HL-60/S4 treated with phorbol 12-myristate 13-acetate at 8.2 ng/mL for 4 days and 3 days (cell line): ENCODE measurements at regions not wholly inside any gene's neighbourhood (a gene's known extent, or its start where the extent isn't known, plus 50 kb on each side); places are given as distances from the start of the nearest gene placed in this dataset.
"Not testable (repeated sequence)": the region's sequence is repeated elsewhere in the genome, so short reads cannot be mapped to it uniquely, and the experiment has no call there.

ENCODE experiments used
- in situ Hi-C: fragments of 300-500 bp; cut with MboI; formaldehyde crosslinking; loops from 2 replicates; pipeline ENCODE4 v1.15.0; 2022; ENCODE audit warnings: low sequenced_read_pairs

- in situ Hi-C loops = no loop called here
These were observed 111.7 kb downstream of the GGTLC2 start for GRCh38 chr22:22756109-22756508.

DNA sequence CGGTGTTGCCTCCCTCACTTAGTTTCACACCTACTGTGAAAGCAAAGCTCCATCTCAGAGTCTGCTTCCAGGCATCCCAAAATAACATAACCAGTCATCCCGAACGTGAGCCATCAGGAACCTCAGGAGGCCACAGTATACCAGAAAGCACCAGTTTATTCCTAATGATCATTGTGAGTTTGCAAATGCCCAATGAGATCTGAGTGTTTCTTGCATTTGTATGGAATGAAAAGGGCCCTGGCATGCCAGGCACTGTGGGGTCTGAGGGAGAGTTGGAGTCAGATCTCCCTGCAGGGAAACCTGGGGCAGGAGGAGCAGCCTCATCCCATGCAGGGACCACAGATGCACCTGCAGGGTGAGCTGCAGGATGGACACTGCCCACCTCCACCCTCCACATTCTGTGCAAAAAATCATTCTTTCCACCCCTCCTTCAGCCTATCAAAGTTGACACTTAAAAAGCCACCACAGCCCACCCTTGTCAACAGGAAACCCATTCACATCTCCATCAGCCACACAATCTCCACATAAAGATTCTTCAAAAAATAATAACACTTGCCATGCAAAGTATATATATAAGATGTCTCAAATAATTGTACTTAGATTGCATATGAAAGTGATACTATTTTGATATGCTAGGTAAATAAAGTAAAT is 112.3 kb downstream of the GGTLC2 start:
- in situ Hi-C loops = not testable (repeated sequence)

GRCh38 chr22:22758101-22758807 is 113.8 kb downstream of the GGTLC2 start:
- in situ Hi-C loops = not testable (repeated sequence)

GRCh38 chr22:22759371-22759770 is 115.0 kb downstream of the GGTLC2 start:
- in situ Hi-C loops = no loop called here

- in situ Hi-C loops = no loop called here
These were observed 115.6 kb downstream of the GGTLC2 start for GRCh38 chr22:22759889-22760546.

GRCh38 chr22:22761606-22761962 is 117.2 kb downstream of the GGTLC2 start:
- in situ Hi-C loops = no loop called here

DNA sequence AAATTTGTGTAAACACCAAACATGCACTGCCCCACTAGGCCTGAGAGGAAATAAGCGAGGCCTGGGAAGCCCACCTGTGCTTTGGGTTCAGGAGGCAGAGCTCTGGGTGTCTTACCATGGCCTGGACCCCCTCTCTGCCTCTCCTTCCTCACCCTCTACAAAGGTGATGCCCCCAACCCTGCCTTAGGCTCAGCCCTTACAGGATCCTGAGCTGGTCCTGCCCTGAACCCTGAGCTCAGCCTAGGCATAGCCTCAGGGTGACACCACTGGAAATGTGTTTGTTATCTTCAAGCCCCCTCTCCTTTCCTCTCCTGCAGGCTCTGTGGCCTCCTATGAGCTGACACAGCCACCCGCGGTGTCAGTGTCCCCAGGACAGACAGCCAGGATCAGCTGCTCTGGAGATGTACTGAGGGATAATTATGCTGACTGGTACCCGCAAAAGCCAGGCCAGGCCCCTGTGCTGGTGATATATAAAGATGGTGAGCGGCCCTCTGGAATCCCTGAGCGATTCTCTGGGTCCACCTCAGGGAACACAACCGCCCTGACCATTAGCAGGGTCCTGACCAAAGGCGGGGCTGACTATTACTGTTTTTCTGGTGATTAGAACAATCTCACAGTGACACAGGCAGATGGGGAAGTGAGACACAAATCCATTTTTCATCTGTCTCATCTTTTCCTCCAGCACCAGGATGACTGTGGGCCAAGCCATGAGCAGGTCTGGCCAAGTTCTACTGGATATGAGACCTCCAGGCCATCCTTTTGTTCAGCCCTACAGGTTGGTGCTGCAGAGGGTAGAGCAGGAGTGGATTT is 117.8 kb downstream of the GGTLC2 start:
- in situ Hi-C loops = no loop called here

DNA sequence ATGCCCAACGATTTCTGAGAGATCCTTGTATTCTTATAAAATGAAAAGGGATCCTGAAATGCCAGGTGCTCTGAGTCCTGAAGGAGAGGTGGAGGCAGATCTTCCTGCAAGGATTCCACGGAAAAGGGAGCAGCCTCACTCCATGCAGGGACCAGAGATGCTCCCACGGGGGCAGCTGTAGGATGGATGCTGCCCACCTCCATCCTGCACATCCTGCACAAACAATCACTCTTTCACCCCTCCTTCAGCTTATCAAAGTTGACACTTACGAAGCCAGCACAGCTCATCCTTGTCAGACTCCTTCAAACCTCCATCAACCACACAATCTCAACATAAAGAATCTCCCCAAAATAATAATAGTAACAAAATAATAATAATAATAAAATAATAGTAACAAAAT is 119.1 kb downstream of the GGTLC2 start:
- in situ Hi-C loops = no loop called here

GRCh38 chr22:22764085-22764484 is 119.7 kb downstream of the GGTLC2 start:
- in situ Hi-C loops = no loop called here

- in situ Hi-C loops = no loop called here
These were observed 119.6 kb upstream of the IGLL5 start for GRCh38 chr22:22767876-22768602.

DNA sequence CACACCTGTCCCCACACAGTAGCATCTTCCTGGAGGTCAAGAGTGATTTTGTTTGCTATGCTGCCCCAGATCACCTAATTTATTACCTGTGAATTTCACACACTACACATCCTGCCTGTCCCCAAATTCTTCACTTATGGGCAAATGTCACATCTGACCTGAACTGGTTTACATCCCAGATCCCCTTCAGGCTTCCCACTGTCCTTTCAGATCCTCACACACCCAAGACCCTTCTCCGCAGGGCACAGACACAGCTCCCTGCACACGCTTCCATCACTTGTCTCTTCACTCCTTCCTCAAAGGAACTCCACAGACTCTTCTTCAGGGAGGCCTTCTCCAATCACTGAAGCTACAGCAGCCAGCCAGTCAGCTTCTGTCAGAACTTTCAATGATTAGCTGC is 118.7 kb upstream of the IGLL5 start:
- in situ Hi-C loops = no loop called here

- in situ Hi-C loops = no loop called here
These were observed 118.0 kb upstream of the IGLL5 start for GRCh38 chr22:22769434-22770279.

DNA sequence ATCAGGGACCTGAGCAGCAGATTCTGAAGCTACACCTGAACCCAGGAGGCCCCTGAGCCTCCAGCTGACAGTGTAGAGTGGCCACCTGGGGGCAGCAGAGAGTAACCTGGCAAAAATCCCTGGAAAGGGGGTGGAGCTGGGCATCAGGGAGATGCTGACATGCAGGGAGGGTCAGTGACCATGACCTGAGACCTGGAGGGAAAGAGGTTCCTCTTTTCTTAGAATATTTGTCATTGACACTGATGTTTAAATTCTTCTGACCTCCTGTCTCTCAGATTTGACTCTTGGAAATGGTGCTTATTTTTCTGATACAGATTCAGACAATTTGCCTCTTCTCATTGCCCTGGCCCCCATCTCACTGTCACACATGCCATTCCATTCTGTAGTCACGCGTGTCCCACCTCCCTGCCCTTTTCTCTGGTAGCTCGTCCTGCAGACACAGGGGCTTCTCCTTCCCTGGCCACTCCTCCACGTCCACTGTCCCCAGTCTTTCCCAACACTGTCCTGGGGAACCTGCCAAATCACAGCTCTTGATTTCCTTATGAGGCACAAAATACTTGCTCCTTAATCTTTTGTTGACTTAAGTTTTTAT is 117.2 kb upstream of the IGLL5 start:
- in situ Hi-C loops = no loop called here

GRCh38 chr22:22770881-22771280 is 116.7 kb upstream of the IGLL5 start:
- in situ Hi-C loops = no loop called here

DNA sequence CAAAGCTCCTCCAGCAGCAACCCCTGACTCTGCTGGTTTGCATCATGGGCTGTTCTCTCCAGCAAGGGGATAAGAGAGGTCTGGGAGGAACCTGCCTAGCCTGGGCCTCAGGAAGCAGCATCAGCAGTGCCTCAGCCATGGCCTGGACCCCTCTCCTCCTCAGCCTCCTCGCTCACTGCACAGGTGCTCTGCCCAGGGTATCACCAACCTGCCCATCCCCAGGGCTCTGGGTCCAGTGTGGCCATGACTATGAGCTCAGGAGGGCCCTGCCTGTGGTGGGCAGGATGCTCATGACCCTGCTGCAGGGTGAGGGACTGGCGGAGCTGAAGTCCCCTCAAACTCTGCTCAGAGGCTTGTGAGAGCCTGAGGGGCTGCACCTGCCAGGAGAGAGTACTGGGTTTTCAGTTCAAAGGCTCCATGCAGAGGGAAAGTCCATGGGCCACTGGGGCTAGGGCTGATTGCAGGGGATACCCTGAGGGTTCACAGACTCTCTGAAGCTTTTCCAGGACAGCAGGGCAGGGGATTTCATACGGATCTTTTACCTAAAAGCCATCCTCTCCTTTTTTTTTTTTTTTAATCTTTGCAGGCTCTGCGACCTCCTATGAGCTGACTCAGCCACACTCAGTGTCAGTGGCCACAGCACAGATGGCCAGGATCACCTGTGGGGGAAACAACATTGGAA is 115.8 kb upstream of the IGLL5 start:
- in situ Hi-C loops = no loop called here

DNA sequence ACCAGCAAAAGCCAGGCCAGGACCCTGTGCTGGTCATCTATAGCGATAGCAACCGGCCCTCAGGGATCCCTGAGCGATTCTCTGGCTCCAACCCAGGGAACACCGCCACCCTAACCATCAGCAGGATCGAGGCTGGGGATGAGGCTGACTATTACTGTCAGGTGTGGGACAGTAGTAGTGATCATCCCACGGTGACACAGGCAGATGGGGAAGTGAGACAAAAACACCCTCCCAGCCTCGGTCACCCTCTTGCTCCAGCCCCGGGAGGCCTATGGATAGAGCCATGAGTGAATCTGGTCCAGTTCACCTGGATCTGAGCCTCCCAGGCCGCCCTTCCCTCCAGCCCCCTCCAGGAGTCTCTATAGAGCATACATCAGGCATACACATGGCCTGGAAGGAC is 115.2 kb upstream of the IGLL5 start:
- in situ Hi-C loops = no loop called here

DNA sequence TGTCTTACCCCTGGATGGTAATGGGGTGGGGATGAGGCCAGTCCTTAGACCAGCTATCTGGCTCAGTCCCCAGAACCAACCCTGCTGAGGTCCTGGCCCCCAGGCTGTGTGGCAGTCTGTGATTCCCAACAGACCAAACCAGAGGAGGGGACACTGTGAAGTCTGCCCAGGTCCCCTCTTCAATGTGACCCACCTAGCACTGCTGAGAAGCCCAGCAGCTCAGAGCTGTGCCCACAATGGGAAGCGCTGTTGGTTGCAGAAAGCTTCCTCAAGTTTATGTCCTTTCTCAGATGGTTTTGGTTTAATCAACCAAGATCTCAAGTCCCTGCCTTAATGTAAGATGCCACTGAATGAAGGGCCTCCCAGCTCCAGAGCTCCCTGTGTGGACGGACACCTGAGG is 114.7 kb upstream of the IGLL5 start:
- in situ Hi-C loops = no loop called here

DNA sequence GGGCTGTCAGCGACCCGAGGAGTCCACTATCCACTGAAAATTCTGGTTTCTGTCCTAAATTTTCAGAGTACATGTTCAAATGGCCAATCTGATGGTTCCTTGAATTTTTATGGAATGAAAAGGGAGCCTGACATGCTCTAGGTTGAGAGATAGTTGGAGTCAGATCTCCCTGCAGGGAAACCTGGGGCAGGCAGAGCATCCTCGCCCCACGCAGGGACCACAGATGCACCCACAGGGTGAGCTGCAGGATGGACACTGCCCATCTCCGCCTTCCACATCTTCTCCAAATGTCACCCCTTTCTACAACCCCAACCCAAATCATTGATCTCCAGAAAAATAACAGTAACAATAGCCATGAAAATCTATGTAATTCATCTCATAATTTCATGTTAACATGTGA is 114.2 kb upstream of the IGLL5 start:
- in situ Hi-C loops = no loop called here
